Kidney tubule cell (primary cell): ENCODE measurements at regions not wholly inside any gene's neighbourhood (a gene's known extent, or its start where the extent isn't known, plus 50 kb on each side); places are given as distances from the start of the nearest gene placed in this dataset.
"Not testable (repeated sequence)": the region's sequence is repeated elsewhere in the genome, so short reads cannot be mapped to it uniquely, and the experiment has no call there.

ENCODE experiments used
- DNase-seq: peaks from one replicate; pipeline ENCODE4 v3.0.0-alpha.2; 2018; ENCODE audit warnings: low spot score

- DNase-seq: no peak
Measured at GRCh38 chr1:240722788-240723187, 110.8 kb upstream of the GREM2 start.

DNA sequence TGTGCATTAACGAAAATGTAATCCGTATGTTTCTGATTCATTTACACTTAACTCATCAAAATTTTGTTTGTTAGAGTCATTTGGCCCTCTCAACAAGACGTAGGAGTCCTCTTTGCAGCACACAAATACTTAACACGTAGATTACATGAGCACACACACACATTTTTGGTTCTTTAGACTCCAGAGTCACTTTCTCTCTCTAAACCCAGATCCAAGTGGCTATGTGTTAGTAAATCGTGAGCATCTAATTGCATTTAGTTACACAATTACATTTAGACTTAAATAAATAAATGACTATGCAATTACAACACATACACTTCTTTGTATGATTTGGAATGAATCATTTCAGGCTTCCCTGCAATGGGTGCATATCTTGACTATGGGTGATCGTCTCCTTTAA, 109.0 kb upstream of the GREM2 start:
- no peak for DNase-seq

GRCh38 chr1:240719953-240720700, 108.2 kb upstream of the GREM2 start:
- DNase-seq: no peak

DNA sequence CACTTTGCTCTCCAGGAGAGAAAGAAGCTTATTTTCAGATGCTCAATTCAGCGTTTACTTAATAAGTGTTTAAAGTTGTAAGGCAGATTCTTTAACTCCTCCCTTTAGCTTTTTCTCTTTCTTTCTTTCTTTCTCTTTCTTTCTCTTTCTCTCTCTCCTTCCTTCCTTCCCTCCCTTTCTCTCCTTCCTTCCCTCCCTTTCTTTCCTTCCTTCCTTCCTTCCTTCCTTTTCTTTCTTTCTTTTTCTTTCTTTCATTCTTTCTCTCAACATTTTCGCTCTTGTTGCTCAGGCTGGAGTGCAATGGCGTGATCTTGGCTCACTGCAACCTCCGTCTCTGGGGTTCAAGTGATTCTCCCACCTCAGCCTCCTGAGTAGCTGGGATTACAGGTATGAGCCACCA, 104.6 kb upstream of the GREM2 start:
- DNase-seq: not testable (repeated sequence)

DNA sequence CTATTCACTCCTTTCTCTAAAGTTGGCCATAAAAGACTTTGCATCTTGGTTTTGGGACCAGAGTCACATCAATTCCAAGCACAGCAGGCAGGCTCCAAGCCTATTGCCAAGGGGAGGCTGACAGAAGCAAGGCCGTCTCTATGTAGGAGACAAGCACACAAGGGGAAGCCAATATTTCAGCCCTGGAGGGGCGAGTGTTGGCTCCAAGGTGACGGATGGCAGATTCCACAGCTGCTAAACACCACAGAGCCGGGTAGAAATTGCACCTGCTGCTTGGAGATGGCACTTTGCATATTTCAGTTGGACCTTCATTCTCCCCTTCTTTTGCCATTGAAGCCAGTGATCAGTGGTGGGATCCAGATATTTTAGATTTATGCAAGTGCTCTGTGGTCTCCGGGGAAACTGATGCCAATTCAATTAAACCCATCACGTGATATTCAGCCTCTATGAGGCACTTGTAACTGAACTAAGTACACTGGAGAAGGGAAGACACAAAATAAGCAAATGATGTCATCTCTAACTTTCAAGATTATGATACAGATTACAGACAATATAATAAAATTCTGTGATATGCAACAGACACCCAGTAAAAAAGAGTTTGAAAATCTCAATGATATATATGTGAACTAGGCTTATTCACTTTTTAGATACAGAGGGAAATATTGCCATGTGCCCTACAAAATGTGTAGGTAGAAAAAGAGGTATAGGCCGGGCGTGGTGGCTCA, 102.8 kb upstream of the GREM2 start:
- no peak for DNase-seq

DNA sequence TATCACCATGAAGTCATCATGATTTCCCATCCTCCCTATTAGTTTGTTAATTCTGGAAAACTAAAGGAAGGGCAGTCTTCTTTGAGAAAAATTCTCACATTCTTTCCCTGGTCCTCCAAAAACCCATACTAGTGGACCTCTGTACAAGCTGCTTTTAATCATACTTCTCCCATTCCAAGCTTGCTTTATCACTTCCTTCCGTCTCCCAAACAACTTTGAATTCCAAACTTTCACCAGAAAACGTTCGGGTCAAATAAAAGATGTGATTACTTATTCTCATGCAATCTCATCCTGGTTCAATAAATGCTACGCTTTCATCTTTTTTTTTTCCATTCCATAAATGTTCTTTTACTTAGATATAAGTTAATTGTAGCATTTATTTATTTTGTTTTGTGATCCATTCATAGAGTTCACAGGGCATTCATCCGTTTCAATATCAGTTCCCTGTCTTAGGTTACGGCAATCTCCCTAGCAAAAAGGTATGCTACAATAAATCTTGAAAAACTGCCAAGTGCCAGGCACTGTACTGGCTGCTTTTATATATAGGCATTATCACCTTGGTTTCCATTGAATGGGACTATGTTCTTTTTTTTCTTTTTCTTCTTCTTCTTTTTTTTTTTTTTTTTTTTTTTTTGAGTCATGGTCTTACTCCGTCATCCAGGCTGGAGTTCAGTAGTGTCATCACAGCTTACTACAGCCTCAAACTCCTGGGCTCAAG, 100.2 kb upstream of the GREM2 start:
- DNase-seq: no peak

GRCh38 chr1:240711020-240711419, 99.1 kb upstream of the GREM2 start:
- DNase-seq: no peak

GRCh38 chr1:240709676-240710075, 97.7 kb upstream of the GREM2 start:
- DNase-seq: no peak

- no peak for DNase-seq
Measured at GRCh38 chr1:240706150-240706935, 94.4 kb upstream of the GREM2 start.

DNA sequence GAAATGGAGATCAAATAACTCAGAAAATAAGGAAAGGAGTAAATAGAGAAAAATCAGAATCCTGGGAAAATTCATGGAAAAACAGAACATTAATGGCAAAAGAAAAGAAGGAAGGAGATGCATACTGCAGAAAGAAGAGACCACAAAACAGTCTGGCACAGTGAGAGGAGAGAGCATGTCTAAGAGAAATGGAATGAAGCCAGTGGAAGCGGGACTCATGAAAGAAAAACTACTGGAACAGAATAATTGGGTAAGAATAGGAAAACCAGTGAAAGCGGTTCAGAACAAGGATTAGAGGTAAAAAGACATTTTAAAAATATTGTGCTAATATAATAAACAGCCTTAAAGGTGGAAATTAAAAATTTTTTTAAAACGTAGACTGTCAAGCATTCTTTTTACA, 93.6 kb upstream of the GREM2 start:
- no peak for DNase-seq

- no peak for DNase-seq
Measured at GRCh38 chr1:240701412-240701811, 89.5 kb upstream of the GREM2 start.

DNA sequence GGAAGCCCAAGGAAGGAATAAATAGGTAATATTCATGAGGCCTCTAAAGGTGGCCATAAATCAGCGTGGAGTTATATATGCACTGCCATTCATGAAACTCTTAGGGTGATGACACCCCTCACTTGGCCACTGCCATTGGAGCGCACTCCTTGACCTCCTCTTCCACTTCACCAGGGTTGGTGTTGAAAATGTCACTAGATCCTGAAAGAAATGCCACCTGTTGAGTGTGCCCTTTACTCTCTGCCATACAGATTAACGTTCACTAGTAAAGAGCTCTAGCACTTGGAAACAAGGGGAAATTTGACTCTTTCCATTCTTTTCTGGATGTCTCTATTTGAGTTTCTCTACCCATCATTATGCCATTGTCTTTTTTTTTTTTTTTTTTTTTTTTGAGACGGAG, 83.5 kb upstream of the GREM2 start:
- no peak for DNase-seq

DNA sequence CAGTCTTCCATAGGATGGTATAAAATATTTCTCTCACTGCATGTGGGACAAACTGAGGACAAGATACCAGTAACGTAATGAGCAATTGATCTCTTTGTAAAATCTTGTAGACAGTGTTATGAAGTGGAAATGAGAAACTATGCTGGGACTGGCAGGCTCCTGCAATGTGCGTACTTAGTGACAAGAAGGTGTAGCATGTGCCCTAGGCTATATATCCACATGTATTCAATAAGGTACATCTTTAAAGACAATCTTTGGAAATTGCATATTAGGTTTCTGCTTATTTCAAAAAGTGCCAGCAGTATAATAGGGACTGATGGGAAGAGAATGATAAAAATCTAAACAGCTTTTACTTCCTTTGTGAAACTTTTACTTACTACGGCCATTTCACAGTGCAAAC, 81.9 kb upstream of the GREM2 start:
- no peak for DNase-seq

DNA sequence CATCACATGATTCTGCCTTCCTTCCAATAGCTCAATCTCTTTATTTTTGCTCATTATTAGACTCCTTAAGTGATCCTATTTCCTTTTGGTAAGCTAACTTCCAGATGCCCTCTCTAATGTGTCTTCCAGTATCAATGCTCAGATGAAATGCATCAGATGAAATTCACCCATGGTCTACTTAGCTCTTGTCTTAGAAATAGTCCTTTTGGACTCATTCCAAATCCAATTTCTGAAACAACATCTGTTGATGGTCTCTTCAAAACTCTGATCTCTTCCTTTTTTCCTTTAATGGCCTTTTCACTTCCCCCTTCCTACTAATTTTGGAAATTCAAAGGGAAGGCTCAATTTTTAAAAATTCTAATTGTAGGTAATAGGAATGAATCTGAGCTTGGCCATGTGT, 81.1 kb upstream of the GREM2 start:
- no peak for DNase-seq

DNA sequence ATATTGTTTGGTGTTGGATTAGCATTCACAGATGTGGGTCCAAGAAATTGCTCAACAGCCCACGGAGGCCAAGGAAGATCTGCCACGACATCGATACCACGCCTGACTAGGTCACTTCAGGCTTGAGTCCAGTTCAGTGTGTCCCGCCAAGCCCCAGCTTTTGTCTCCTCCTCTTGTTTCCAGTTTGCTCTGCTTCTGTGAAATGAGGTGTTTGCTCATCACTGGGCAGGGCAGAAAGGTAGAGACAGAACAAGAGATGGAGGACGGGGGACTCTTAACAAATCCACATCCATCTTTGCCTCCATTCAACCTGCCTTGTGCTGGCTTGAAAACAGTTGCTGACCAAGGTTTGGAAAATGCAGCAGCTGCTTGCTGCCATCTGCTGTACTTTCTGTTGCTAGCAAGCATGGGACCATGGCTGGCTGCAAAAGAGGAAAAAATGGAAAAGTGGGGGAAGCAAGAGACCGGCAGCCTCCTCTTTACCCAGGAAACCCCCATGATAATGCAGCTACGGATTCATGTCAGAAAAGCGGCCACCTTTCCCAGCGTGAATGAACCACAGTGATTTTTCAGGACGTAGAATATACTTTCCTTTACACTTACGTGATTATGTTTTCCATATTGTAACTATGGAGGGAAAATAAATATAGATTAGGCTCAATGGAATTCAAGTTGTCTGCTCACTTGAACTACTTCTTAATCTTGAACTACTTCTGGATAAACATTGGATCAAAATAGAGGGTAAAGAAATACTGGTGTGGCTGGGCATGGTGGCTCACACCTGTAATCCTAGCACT, 80.2 kb upstream of the GREM2 start:
- DNase-seq: peak; percentile 5

DNA sequence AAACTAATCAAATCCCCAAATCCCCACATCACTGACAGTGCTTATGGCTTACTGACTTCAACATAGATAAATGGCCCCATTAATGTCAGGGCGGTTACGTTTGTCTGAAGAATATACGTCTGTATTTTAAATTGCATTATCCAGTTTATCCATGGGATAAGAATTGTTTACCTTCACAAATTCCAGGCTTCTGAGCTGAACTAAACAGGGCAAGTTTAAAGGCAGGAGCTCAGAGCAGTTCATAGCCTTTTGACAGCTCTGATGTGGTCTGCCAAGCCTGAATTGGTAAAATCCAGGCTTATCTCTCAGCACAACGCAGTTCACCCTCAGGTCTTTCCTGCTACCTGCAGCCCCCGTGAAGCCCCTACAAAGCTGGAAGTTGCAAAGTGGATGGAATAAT, 79.5 kb upstream of the GREM2 start:
- no peak for DNase-seq

- no peak for DNase-seq
Measured at GRCh38 chr1:240687820-240688219, 75.9 kb upstream of the GREM2 start.

DNA sequence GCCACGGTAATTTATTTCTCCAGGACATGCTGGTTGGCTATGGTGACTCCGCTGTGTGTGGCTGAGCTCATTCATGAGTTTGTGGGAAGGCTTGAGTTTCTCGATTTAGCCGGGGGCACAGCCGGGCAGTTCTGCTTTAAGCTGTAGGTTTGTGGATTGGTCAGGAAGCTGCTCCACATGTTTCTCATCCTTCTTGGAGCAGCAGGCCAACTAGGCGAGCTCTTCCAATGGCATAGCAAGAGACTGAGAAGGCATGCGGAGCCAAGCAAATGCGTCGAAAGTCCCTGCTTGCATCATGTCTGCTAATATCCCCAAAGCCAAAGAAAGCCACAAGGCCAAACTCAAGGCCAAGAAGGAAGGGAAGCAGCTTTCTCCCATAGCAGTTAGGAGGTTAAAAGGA, 71.6 kb upstream of the GREM2 start:
- no peak for DNase-seq

DNA sequence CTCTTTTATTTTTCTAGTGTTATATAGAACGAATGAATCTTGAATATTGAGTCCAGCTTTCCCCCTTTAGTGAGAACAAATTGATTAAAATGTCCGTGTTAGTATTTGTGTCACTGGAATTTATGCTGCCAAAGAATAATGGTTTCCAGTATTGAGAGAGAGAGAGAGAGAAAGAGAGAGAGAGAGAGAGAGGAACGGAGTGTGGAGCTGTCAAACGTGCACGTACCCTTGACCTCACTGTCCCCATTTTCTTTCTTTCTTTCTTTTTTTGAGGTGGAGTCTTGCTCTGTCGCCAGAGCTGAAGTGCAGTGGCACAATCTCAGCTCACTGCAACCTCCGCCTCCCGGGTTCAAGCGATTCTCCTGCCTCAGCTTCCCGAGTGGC, 70.9 kb upstream of the GREM2 start:
- DNase-seq: no peak

GRCh38 chr1:240682166-240682858, 70.4 kb upstream of the GREM2 start:
- no peak for DNase-seq
